GM10266 (cell line): ENCODE measurements at regions not wholly inside any gene's neighbourhood (a gene's known extent, or its start where the extent isn't known, plus 50 kb on each side); places are given as distances from the start of the nearest gene placed in this dataset.
"Not testable (repeated sequence)": the region's sequence is repeated elsewhere in the genome, so short reads cannot be mapped to it uniquely, and the experiment has no call there.

Experiments used
- DNase-seq: peaks from one replicate; pipeline ENCODE4 v3.0.0; 2012; ENCODE audit errors: extremely low spot score
- TF ChIP-seq, protein P1 (sequence below): IDR thresholded peaks from 2 replicates; pipeline ENCODE4 v1.5.1; 2012; ENCODE audit warnings: mild to moderate bottlenecking, low read depth; ENCODE audit not compliant: control insufficient read depth, insufficient read depth; ENCODE audit errors: missing control alignments

GRCh38 chr12:76292891-76293290 is 55.3 kb downstream of the BBS10 start:
- not testable (repeated sequence) for DNase-seq

DNA sequence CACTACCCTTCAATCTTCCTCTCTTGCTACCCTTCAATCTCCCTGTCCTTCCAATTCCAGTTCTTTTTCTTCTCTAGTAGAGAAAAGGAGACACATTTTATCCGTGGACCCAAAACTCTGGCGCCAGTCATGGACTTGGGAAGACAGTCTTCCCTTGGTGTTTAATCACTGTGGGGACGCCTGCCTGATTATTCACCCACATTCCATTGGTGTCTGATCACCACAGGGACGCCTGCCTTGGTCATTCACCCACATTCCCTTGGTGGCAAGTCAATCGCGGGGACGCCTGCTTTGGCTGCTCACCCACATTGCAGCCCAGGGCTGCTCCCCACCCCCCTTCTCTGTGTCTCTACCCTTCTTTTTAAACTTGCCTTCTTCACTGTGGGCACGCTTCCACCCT is 55.9 kb downstream of the BBS10 start:
- DNase-seq, result not testable (repeated sequence)

DNA sequence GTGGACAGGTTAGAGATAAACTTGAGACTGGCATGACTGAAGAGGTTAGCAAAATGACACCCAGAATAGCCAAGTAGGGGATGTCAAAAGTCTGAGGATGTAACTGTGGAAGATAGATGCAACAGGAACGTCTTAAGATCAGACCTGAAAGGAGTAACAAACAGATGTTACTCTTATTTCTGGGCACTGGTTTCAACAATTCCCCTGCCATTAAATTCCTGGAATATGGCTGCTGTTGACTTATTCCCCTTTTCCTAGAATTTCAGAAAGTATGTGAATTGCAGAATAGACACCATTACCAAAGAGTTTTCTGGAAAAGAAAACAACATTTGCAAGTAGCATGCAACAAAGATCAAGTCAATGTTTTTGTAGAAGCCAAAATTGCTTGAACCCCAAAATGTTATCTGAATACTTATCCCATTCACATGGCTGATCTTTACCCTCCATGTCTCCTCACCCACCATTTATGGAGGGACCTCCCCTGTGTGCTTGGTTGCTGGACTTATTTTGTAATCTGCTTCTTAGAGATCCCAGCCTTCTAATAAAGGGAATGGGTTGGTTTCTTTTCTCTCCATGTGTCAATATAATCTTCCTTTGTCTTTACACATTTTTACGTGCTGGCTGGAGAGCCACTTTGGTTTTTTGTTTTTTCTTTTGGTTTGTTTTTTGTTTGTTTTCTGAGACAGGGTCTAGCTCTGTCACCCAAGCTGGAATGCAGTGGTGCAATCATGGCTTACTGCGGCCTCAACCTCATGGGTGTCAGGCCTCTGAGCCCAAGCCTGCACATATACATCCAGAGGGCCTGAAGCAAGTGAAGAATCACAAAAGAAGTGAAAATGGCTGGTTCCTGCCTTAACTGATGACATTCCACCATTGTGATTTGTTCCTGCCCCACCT is 57.0 kb downstream of the BBS10 start:
- TF ChIP-seq, protein P1, sequence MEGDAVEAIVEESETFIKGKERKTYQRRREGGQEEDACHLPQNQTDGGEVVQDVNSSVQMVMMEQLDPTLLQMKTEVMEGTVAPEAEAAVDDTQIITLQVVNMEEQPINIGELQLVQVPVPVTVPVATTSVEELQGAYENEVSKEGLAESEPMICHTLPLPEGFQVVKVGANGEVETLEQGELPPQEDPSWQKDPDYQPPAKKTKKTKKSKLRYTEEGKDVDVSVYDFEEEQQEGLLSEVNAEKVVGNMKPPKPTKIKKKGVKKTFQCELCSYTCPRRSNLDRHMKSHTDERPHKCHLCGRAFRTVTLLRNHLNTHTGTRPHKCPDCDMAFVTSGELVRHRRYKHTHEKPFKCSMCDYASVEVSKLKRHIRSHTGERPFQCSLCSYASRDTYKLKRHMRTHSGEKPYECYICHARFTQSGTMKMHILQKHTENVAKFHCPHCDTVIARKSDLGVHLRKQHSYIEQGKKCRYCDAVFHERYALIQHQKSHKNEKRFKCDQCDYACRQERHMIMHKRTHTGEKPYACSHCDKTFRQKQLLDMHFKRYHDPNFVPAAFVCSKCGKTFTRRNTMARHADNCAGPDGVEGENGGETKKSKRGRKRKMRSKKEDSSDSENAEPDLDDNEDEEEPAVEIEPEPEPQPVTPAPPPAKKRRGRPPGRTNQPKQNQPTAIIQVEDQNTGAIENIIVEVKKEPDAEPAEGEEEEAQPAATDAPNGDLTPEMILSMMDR, result no peak
- DNase-seq, result no peak

DNA sequence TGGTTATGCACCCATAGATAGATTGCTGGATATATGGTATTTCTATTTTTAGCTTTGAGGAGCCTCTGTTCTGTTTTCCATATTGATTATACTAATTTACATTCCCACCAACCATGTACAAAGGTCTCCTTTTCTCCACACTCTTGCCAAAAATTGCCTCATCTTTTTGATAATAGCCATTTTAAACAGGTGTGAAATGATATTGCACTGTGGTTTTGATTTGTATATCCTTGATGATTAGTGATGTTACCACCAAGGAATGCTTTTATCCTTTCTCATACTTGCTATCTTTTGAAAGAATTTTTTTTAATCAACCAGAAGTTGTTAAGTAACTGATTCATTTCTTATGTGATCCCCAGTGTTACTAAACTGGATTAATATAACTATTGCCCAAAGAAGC is 60.0 kb downstream of the BBS10 start:
- TF ChIP-seq, protein P1, result no peak
- DNase-seq, result no peak

DNA sequence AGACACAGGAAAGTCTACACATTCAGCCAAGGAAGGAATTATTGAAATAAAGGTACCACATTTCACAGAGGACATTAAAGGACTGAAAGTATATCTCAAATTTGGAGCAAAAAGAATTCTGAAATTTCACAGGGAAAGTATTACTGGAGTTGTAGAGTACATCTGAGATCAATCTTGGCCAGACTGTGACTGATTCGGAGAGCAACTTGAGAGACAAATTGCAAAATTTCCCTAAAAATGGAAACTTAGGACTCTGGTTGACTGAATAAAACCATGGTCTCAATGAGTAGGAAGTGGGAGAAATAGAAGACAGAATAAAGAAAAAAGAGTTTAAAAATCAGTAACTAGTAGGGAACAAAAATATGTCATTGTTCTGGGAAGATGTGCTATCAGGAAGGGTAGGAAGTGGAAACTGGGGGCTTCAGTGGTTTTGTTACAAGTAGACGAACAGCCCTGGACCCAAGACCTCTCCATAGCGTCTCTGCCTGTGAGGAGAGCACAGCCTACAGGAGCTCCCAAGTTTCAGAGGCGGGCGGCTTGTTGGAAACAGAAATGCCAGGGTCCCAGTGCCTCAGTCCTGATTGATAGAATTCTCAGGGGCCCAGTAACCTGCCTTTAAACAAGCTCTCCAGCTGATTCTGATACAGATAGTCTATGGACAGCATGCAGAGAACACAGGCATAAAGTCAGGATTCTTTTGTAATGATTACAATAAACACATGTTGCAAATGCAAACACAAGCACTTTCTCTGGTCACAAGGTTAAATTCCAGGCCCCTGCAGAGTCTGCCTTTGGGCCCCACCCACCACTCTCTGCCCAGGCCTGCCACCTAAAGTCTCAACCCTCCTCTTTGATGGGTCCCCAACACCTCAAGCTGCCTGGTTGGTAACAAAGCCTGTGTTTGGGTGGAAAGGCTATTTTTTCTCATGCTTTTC is 63.1 kb downstream of the BBS10 start:
- TF ChIP-seq, protein P1, result no peak
- DNase-seq, result no peak

DNA sequence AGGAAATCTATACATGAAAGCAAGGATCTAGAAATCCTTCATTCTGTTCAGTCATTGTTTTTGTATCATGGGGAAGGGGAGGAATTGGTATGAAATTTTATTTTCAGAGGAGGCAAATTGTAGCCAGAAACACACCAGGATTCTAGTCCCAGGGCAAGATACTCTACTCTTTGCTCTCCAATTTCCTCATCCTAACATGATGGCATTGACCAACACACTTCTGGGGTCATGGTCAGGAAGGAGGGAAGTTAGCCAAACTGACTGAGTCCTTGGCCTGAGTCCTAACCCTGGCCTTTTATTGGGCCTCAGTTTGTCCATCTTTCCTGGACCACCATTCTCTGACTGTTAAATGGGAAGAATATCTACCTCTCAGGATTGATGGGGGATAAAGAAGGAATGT is 65.5 kb downstream of the BBS10 start:
- no peak for DNase-seq
- TF ChIP-seq, protein P1, result no peak

DNA sequence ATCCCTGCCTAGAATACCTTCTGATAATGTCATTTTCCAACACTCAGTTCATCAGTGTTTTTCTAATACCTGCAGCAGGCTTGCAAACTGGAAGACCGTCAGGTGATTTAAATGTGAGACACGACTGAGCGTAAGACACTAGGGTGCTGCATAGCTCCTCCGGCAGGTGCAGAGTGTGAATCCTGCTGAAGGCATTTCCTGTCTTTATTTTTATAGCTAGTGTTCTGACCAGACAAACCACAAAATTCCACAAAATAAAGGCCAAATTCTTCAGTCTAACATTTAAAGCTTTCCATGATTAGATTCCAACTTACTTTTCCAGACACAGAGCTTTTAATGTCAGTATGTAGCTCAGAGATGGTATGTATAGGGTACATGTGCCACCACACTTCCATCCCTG is 70.7 kb downstream of the BBS10 start:
- no peak for DNase-seq

More for the DNA sequence above, 70.7 kb downstream of the BBS10 start:
- TF ChIP-seq, protein P1, result no peak
